ENCODE measurements at regions not wholly inside any gene's neighbourhood (a gene's known extent, or its start where the extent isn't known, plus 50 kb on each side); places are given as distances from the start of the nearest gene placed in this dataset.

DNA sequence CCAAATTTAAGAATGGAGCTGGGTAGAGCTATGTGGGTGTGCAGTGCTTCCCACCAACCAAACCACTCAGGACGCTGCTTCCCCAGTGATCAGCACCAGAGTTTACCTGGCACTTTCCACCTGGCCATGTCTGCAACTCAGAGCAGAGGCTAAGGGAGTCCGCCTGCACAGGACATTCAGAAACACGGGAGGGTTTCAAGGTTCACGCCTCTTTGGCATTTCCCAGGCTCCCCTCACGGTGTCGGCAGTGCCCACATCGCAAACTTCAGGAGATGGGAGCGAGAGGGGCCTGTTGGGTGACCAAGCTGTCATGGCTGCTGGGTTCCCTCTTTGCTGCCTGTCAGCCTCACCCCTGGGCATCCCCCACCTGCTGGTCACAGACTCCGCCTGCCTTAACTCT, 161.5 kb downstream of the NXNL2 start:
- no peak for DNase-seq

DNA sequence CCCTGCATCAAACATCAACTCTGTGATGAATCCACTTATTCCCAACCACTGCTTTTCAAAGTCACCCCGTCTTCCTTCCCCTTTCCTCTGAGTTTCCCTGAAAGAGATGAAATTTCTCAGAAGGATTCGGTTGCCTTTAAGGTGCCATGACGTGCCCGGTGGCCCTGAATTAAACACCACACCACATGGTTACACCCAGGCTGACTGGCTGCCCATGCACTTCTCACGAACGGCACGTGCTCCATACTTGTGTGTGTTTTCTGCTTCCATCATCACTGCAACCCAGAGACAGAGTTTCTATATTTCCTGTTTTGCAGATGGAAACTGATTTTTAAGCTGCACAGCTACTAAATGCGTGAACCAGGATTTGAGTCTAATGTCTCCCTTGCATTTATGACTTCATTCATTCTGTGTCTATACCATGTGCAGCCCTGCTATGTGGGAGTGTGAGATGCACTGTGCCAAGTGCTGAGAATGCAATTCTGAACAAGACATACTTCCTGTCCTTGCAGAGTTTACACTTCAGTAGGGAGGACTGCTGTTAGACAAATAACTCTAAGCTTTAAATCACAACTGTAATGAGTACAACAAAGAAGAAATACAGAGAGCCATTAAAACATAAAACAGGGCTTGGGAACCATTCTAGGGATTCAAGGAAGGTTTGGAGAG, 162.9 kb downstream of the NXNL2 start:
- no peak for DNase-seq

DNA sequence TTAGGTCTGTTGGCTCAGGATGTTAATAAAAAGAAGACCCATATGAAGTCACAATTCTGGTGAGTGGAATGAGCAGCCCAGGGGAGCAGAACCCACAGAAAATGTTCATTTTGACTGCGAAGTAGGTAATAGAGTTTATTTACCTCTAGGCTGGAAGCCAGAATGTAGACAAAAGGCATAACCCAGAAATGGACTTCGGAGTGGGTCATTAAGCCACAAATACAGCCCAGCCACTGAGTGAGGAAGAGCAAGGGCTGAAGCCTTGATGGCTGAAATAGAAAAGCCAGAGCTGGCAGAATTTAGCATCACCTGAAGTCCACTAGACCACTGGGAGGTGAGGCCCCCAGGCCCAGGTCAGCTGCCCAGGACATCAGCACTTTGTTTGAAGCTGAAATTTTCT, 168.0 kb downstream of the NXNL2 start:
- no peak for DNase-seq

DNA sequence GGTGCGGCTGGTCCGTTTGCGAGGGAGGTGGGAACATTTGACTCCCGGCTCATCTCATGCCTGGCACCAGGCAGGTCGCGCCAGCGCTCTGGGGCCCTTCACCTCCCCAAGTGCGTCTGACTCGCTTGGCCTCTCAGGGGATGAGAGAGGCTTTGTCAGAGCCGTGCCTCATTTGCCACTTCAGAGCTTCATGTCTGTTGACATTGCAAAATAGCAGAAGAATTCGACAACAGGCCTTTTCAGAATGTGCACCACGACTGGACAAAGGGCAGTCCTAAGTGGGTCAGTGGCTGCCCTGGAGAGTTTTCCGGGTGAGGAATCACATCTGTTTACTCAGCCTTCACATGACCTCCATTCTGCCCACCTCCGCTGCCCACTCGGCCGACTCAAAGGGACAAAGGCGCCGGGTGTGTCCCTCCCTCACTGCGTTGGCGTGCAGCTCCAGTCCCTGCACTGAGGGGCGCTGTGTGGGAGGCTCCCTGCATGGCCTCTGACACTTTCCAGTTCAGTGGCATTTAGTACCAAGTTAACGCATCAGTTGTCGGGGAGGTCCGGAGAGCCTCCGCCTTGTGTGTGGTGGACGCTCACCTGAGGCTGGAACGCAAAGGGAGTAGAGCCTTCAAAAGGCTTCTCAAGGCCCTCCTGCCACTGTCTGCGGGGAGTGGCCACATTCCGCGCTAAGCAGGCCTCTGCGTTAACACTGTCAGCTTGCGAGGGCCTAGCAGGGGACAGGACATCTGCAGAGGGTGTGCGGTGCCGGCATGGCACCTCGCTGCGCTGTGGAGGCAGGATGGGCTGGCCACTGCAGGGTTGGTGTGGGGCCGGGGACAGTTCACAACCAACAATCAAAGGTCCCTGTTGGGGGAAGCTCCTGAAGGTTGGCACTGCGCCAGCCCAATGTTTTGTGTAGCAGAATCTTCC, 171.5 kb downstream of the NXNL2 start:
- DNase-seq: peak; percentile 95

DNA sequence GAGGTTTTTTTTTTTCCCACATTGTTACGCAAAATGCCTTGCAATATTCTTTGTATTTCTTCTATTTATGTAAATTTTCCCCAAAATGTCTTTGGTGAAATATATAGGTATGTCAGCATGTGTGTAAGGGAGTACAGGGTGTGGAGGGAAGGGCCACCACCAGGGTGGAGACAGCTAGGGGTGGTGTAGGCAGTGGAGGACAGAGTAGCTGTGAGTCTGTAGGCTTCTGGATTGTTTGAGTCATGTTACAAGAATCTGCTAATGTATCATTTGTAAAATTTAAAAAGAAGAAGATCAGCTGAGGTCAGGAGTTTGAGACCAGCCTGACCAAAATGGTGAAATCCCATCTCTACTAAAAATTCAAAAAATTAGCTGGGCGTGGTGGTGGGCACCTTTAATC, 175.5 kb downstream of the NXNL2 start:
- no peak for DNase-seq

DNA sequence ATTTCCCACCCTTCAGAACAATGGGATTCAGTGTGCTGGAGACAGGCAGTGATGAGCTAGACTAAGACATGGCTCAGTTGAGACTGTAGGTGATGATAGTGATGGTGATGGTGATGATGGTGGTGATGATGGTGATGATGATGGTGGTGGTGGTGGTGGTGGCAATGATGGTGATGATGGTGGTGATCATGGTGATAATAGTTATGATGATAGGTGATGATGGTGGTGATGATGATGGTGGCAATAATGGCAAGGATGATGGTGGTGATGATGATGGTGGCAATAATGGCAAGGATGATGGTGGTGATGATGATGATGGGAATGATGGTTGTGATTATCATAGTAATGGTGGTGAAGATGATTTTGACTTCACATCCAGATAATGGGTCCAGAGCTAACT, 176.7 kb downstream of the NXNL2 start:
- DNase-seq: no peak

DNA sequence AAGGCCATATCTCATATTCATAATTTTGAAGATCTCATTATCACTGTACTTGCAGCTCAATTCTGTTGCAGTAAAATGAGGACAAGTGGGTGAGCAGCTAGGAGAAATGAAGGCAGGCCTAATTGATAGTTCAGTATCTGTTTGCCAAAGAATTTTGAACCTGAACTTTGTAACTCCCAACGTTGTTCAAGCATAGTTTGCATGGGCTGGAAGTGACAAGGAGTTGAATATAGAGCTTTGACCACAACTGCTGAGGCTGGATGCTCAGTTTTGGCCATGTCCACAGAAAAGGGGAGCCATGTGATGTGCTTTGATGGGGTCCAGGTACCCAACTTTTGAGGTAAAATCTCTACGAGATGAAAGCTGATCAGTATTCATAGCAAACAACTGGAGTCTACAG, 177.5 kb downstream of the NXNL2 start:
- no peak for DNase-seq

DNA sequence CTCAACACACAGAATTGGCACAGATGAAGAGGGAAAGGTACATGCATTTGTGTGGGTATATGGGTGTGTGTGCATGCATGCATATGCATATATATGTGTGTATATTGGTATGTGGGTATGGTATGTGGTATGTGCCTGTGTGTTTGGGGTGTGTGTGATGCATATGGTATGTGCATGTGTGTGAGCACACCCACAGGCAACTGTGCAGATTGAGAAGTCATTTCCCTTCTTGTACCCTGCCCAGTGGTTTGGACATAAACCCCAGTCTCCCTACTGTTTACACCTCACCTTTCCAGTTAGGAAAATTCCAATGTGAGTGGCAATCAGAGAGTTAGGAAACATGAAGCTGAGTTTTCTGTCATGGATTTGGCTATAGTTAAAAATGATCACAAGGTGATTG, 178.0 kb downstream of the NXNL2 start:
- no peak for DNase-seq

DNA sequence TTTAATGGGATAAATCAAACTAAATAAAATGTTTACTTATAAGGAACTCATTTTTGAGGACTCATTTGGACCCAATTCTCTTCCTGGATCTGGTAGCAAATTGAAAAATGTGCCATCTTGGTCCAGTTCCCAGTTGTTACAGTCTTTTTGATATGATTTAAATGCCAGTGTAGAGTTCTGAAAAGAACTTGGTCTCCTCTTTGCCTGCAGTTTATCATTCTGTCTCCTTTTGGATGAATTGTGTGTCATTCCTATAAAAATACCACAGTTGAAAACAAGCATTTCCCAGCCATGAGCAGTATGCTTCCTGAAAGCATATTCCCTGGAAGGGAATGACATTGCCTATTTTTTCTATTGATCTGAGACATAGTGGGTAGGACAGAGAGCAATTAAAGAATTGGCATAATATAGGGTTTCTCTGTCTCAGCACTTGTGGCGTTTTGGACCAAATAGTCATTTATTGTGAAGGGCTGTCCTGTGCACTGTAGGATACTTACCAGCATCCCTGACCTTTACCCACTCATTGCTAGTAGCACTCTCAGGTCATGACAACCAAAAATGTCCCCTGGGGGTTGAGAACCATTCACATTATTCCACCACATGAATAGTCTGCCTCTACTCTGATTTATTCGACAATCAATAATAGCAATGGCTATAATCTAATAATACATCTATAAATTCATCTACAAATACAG, 181.8 kb downstream of the NXNL2 start:
- peak; percentile 44 for DNase-seq

DNA sequence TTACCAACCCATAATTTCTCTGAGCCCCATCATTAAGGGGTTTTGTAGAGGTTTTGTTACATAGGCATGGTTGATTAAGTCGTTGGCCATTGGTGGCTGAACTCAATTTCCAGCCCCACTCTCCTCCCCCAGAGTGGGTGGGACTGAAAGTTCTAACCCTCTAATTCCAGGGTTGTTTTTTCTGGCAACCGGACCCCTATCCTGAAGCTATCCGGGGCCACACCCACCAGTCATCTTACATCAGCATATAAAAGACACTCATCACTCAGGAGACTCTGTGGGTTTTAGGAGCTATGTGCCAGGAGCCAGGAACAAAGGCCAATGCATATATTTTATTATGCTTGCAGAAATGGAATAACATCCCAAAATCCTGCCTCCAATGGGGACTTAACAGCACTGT, 186.0 kb downstream of the NXNL2 start:
- DNase-seq: no peak

DNA sequence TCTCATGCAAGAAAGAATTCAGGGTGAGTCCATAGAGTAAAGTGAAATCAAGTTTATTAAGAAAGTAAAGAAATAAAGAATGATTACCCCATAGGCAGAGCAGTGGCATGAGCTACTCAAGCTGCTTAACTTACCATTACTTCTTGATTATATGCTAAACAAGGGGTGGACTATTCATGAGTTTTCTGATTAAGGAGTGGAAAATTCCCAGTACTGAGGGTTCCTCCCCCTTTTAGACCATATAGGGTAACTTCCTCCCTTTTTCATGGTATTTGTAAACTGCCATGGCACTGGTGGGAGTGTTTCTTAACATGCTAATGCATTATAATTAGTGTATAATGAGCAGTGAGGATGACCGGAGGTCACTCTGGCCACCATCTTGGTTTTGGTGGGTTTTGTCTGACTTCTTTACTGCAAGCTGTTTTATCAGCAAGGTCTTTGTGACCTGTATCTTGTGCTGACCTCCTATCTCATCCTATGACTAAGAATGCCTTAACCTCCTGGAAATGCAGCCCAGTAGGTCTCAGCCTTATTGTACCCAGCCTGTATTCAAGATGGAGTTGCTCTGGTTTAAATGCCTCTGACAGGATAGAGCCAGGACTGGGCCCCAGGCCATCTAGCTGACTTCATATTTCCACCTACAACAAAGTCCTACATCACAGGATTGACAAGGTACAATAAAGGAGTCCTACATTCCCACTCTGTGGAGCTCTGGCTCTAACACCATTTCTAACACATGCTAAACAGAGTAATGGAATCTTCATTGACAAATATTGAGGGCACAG, 186.7 kb downstream of the NXNL2 start:
- no peak for DNase-seq

DNA sequence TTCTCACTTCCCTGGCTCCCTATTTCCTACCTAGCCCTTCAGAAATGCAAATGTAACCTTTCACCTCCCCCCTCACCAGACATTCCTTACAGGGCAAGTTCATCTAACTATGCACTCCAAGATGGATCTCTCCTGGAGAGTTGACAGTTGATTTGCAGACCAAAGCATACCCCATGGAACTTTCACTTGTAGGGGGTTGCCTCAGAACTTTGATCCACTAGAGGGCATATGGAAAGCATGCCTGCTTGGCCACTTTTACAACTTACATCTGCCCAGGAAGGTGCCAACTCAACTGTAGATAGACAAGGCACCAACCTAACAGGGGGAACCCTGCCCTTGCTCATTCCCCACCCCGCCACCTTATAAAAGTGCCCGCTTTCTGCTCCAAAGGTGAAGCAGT, 187.8 kb downstream of the NXNL2 start:
- DNase-seq: no peak

DNA sequence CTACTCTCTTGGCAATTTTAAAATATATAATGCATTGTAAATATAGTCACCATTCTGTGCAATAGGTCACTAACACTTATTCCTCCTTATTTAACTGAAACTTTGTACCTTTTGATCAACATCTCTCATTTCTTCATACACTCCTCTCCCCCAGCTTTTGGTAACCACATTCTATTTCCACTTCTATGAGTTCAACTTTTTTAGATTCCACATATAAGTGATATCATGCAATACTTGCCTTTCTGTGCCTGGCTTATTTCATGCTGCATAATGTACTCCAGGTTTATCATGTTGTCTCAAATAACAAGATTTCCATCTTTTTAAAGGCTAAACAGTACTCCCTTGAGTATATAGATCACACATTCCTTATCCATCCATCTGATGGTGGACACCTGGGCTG, 188.8 kb downstream of the NXNL2 start:
- no peak for DNase-seq

DNA sequence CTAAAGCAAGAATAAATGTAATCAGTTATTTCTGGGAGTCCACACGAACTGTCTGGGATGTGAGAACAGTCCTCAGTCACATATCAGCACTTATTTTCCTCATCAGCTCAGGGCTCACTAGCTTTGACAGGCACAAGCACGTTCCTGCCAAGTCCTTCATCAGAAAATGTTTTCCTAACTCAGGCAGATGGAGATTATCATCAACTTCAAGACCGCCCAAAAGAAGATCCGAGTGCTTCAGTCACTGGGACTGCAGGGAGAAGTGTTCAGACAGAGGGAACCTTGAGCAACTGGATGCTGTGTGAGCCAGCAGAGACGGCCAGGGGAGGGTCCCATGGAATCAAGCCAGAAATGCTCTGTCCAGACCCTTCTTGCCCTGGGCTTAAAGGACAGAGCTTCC, 189.4 kb downstream of the NXNL2 start:
- DNase-seq: no peak

DNA sequence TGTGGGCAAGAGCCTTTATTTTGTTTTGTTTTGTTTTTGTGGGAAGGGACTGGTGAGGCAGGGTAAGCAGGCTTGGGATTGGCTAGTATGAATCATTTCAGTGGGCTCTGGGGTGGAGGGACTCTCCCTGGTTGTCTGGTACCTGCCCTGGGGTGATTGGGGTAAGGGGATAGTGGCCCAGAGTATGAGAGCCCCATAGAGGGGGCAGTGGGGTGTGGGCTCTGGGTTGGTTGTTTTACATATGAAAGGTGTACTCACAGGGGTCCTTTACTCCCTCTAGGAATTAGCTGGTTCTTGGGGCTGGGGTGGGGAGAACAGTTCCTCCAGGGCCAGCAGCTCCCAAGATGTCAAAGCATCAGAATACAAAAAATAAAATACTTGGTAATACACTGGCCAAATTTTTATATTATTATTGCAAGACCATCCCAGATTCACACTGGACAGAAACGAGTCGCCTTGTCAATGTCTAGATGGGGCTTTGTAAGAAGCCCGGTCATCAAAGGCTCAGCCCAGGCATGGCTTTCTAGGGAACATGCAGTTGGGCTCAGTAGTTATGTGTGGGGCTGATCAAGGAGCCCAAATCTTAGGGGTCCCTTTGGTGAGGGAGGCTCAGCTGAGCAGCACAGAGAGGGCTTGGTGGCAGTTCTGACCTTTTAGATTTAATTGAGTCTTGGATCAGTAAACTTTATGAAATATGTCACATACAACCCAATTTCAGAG, 190.5 kb downstream of the NXNL2 start:
- DNase-seq: no peak

DNA sequence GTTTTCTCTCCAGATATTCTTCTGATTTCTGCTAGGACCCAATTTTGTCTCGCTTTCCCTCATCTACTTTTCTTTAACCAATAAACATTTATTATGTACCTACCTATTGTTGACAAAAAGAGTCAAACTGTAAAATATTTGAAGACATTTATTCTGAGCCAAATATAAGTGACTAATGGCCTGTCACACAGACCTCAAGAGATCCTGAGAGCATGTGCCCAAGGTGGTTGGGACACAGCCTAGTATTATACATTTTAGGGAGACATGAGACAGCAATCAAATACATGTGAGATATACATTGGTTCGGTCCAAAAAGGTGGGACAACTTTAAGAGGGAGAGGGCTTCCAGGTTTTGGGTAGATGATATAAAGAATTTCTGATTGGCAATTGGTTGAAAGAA, 191.8 kb downstream of the NXNL2 start:
- no peak for DNase-seq

DNA sequence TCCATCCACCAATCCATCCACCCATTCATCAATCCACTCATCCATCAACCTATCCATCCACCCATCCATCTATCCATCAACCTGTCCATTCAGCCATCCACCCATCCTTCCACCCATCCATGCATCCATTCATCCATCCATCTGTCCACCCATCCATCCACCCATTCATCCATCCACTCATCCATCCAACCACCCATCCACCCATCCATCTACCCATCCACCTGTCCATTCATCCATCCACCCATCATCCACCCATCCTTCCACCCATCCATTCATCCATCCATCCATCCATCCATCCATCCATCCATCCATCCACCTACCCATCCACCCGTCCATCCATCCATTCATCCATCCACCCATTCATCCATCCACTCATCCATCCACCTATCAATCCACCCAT, 195.8 kb downstream of the NXNL2 start:
- no peak for DNase-seq

DNA sequence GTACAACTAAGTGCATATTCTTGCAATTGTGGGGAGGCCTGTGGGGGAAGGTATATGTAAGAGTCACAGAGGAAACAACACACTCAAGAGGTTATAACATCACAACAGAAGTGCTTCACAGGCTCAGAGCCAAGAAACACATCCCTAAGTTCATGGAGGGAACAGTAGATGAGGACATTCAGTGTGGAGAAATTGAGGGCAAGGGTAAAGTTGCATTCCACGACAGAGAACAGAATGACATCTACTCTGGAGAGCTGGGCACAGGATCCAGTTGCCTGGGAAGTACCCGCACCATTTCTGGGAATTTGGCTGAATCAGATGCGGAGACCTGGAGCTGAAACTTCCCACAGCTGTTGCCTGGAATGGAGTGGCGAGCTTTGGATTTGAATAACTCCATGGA, 197.2 kb downstream of the NXNL2 start:
- no peak for DNase-seq

DNA sequence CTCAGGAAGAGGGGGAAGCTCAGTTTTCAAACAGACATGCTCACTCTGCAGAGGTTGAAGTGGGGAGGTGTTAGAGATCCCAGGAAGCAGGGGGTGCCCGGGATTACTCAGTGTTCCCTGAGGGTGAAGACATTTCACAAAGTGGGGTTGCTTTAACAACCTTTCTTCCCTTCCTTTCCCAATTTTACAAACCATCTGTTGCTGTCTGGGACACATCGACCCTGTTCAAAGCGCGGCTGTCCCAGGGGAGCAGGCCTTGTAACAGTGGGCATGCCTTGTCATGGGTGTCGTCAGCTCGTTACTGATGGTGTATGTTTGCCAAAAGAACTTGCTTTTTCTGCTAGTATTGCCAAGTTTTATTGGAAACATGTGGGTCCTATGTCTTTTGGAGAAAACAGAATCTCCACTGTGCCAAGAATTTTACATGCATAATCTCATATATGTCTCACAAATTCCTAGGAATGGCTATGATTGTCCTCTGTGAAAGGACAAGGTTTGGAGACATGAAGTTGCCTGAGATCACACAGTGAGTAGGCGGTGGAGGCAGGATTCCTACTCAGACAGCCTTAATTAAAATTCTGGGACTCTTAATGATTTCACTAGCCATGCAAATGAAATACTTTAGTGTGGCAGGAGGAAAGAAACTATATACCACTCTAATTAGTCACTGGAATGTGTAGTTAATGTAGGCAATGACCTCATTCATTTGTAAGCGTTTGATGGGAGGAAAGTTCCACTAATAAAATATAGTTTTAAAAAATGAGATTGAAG, 198.9 kb downstream of the NXNL2 start:
- DNase-seq: peak; percentile 74

DNA sequence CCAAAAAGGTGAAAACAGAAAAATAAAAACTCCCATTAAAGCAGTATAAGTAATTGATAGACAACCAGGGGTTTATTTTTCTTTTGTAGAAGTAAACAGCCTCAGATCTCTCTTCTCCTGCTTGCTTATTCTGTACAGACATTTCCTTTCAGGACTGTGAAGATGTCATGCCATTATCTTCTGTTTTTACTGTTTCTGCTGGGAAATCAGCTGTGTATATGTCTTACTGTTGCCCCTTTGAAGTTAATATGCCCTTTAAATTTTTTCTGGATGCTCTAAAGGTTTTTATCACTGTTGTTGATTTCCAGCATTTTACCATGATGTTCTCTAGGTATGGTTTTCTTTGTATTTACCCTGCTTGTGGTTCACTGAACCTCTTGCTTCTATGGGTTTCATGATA, 199.5 kb downstream of the NXNL2 start:
- no peak for DNase-seq

DNA sequence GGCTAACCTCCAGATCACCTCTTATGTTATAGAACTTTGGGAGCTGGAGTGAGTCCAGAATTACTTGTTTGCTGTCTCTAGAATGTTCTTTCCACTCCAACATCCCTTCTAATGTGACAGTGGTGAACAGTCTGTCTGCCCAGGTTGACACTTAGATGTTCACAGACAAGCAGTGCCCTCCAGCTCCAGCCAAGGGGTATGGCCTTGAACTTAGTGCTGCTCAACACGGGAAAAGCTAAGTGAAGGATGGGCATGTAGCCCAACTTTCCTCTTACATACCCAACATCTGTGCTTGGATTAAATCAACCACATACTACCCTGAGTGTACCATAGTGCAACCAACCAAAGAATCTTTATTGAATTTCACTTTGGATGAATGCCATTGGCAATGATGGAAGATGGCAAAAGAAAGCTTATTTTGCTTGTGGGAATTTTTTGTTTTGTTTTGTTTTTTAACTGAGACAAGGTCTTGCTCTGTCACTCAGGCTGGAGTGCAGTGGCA, 201.2 kb downstream of the NXNL2 start:
- no peak for DNase-seq

All from eye (tissue), 1 donor.